Embryonic facial prominence (tissue), 1 donor: ENCODE measurements at regions not wholly inside any gene's neighbourhood (a gene's known extent, or its start where the extent isn't known, plus 50 kb on each side); places are given as distances from the start of the nearest gene placed in this dataset.

Source experiments
- DNase-seq: peaks from one replicate; pipeline ENCODE4 v3.0.0-alpha.2; 2016; ENCODE audit errors: extremely low spot score

- DNase-seq: no peak
Measured at GRCh38 chr10:78474743-78475142, 441.1 kb downstream of the RPS24 start.

GRCh38 chr10:78475437-78475836, 441.8 kb downstream of the RPS24 start:
- no peak for DNase-seq

GRCh38 chr10:78476156-78476555, 442.5 kb downstream of the RPS24 start:
- DNase-seq: no peak

GRCh38 chr10:78476844-78477243, 443.2 kb downstream of the RPS24 start:
- DNase-seq: no peak

GRCh38 chr10:78478919-78479318, 445.3 kb downstream of the RPS24 start:
- no peak for DNase-seq

GRCh38 chr10:78479467-78479866, 445.8 kb downstream of the RPS24 start:
- no peak for DNase-seq

GRCh38 chr10:78481842-78482241, 448.2 kb downstream of the RPS24 start:
- DNase-seq: no peak

- no peak for DNase-seq
Measured at GRCh38 chr10:78483641-78484040, 450.0 kb downstream of the RPS24 start.

GRCh38 chr10:78489034-78489433, 455.4 kb downstream of the RPS24 start:
- DNase-seq: no peak

- no peak for DNase-seq
Measured at GRCh38 chr10:78491812-78492211, 458.1 kb downstream of the RPS24 start.

- no peak for DNase-seq
Measured at GRCh38 chr10:78492424-78492823, 458.8 kb downstream of the RPS24 start.

- DNase-seq: no peak
Measured at GRCh38 chr10:78494179-78494578, 460.5 kb downstream of the RPS24 start.

- no peak for DNase-seq
Measured at GRCh38 chr10:78502210-78502936, 468.7 kb downstream of the RPS24 start.

- no peak for DNase-seq
Measured at GRCh38 chr10:78504181-78504580, 470.5 kb downstream of the RPS24 start.

GRCh38 chr10:78505657-78506056, 472.0 kb downstream of the RPS24 start:
- DNase-seq: no peak

GRCh38 chr10:78506614-78507013, 473.0 kb downstream of the RPS24 start:
- no peak for DNase-seq

- DNase-seq: no peak
Measured at GRCh38 chr10:78507510-78508160, 474.0 kb downstream of the RPS24 start.

GRCh38 chr10:78508955-78509748, 475.5 kb downstream of the RPS24 start:
- no peak for DNase-seq

- no peak for DNase-seq
Measured at GRCh38 chr10:78510566-78511323, 477.1 kb downstream of the RPS24 start.

GRCh38 chr10:78511324-78512204, 477.9 kb downstream of the RPS24 start:
- DNase-seq: no peak

- DNase-seq: no peak
Measured at GRCh38 chr10:78512205-78512550, 478.5 kb downstream of the RPS24 start.
